ENCODE measurements at regions not wholly inside any gene's neighbourhood (a gene's known extent, or its start where the extent isn't known, plus 50 kb on each side); places are given as distances from the start of the nearest gene placed in this dataset.

DNA sequence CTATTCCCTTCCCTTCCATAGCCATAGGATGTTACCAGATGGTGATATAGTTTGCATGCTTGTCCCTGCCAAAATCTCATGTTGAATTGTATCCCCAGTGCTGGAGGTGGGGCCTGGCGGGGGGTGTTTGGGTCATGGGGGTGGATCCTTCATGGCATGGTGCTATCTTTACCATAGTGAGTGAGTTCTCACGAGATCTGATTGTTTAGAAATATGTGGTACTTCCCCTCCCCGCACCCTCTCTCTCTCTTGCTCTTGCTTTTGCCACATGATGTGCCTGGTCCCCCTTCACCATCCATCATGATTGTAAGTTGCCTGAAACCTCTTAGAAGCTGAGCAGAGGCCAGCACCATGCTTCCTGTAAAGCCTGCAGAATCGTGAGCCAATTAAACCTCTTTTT, 181.3 kb downstream of the CAND1 start:
- whole genome bisulfite sequencing = 77% methylated on average over 4 of the region's 4 CpGs
- no peaks in the 10 kb centered on the region for H3K4me1 ChIP-seq (replicated peaks)
- DNase-seq (ENCODE audit: low spot score) = no peak
- H3K4me3 ChIP-seq = no peak overlapping the region
- intact Hi-C loops (cut with DNase I) = no loop called here
- H3K27ac ChIP-seq = no peak overlapping the region
- no peak for TF ChIP-seq POLR2A (IDR thresholded peaks at IDR 0.05)
- TF ChIP-seq, protein P1, sequence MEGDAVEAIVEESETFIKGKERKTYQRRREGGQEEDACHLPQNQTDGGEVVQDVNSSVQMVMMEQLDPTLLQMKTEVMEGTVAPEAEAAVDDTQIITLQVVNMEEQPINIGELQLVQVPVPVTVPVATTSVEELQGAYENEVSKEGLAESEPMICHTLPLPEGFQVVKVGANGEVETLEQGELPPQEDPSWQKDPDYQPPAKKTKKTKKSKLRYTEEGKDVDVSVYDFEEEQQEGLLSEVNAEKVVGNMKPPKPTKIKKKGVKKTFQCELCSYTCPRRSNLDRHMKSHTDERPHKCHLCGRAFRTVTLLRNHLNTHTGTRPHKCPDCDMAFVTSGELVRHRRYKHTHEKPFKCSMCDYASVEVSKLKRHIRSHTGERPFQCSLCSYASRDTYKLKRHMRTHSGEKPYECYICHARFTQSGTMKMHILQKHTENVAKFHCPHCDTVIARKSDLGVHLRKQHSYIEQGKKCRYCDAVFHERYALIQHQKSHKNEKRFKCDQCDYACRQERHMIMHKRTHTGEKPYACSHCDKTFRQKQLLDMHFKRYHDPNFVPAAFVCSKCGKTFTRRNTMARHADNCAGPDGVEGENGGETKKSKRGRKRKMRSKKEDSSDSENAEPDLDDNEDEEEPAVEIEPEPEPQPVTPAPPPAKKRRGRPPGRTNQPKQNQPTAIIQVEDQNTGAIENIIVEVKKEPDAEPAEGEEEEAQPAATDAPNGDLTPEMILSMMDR (IDR thresholded peaks at IDR 0.05) = no peak
- no peaks in the 10 kb centered on the region for H3K9me3 ChIP-seq
- H3K27me3 ChIP-seq (replicated peaks; ENCODE audit: insufficient read depth) = no peaks in the 10 kb centered on the region
- H3K36me3 ChIP-seq = no peaks in the 10 kb centered on the region

- WGBS = 39% methylated on average over 4 of the region's 4 CpGs
- Histone ChIP-seq H3K4me3 (no peak overlapping the region), H3K27ac (no peak overlapping the region), H3K27me3 (replicated peaks; ENCODE audit: insufficient read depth) (no peaks in the 10 kb centered on the region), H3K4me1 (replicated peaks) (no peaks in the 10 kb centered on the region), H3K9me3 (no peaks in the 10 kb centered on the region), H3K36me3 (no peaks in the 10 kb centered on the region)
- no peak for DNase-seq (ENCODE audit: low spot score)
- intact Hi-C loops (cut with DNase I) = no loop called here
- TF ChIP-seq, protein P1 (IDR thresholded peaks at IDR 0.05) = no peak
- TF ChIP-seq POLR2A (IDR thresholded peaks at IDR 0.05) = no peak
- TF ChIP-seq POLR2AphosphoS5 (IDR thresholded peaks at IDR 0.05) = no peak
Measured at GRCh38 chr12:67451206-67451605, 182.0 kb downstream of the CAND1 start.

DNA sequence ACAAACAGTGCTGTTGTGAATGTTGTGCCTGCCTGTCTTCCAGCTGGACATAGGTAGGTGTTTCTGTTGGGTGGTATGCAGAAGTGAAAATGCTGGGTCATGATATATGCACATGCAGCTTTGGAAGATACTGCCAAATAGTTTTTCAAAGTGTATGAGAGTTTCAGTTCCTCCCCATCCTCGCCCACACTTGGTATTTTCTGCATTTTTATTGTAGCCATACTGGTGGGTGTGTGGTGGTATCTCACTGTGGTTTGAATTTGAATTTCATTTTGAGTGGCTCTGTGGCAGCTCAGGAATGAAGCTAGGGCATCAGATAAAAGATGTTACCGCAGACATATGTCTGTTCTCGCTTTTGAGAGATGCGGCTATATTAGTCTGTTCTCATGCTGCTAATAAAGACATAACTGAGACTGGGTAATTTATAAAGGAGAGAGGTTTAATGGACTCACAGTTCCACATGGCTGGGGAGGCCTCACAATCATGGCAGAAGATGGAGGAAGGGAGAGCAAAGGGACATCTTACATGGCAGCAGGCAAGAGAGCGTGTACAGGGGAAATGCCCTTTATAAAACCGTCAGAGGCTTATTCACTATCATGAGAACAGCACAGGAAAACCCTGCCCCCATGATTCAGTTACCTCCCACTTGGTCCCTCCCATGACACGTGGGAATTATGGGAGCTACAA, 183.1 kb downstream of the CAND1 start:
- no peaks in the 10 kb centered on the region for H3K4me1 ChIP-seq (replicated peaks)
- H3K27me3 ChIP-seq (replicated peaks; ENCODE audit: insufficient read depth) = no peaks in the 10 kb centered on the region
- H3K9me3 ChIP-seq = no peaks in the 10 kb centered on the region
- WGBS = 92% methylated on average over 7 of the region's 7 CpGs
- H3K36me3 ChIP-seq = no peaks in the 10 kb centered on the region
- no peak overlapping the region for H3K4me3 ChIP-seq
- intact Hi-C loops (cut with DNase I) = no loop called here
- no peak overlapping the region for H3K27ac ChIP-seq
- no peak for DNase-seq (ENCODE audit: low spot score)
- TF ChIP-seq, protein P1 (IDR thresholded peaks at IDR 0.05) = no peak
- TF ChIP-seq POLR2A (IDR thresholded peaks at IDR 0.05) (no peak), POLR2AphosphoS5 (IDR thresholded peaks at IDR 0.05) (no peak)

DNA sequence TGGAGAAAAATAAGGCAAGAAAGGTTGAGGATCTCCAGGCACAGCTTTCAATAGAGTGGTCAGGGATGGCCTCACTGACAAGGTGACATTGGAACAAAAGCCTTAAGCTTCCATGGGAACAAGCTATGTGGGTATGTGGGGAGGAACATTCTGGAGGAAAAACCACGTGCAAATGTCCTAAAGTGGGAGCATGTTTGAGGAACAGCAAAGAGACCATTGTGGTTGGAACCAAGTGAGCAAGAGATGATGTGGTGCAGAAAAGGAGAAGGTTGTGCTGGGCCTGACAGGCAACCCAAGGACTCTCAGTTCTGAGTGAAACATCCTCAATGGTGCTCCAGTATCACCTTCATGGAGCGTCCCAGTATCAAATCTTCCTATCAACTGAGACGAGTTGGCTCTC, 184.0 kb downstream of the CAND1 start:
- no peak for DNase-seq (ENCODE audit: low spot score)
- no peak overlapping the region for H3K4me3 ChIP-seq
- no peaks in the 10 kb centered on the region for H3K36me3 ChIP-seq
- TF ChIP-seq POLR2A (IDR thresholded peaks at IDR 0.05) (no peak), POLR2AphosphoS5 (IDR thresholded peaks at IDR 0.05) (no peak)
- TF ChIP-seq, protein P1 (IDR thresholded peaks at IDR 0.05) = no peak
- intact Hi-C loops (cut with DNase I) = no loop called here
- WGBS = 93% methylated on average over 3 of the region's 3 CpGs
- H3K27me3 ChIP-seq (replicated peaks; ENCODE audit: insufficient read depth) = no peaks in the 10 kb centered on the region
- no peaks in the 10 kb centered on the region for H3K4me1 ChIP-seq (replicated peaks)
- no peak overlapping the region for H3K27ac ChIP-seq
- no peaks in the 10 kb centered on the region for H3K9me3 ChIP-seq

DNA sequence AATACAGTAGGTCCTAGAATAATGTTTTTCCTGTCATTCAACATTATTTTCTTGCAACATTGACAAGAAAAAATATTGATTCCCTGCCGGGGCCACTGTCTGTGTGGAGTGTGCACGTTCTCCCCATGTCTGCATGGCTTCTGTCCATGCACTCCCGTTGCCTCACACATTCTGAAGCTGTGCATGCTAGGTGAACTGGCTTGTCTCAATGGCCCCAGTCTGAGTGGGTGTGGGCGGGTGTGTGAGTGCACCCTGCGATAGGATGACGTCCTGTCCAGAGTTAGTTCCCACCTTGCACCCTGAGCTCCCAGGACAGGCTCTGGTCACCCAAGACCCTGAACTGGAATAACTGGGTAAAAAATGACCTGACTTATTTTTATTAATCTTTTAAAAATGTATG, 186.1 kb downstream of the CAND1 start:
- TF ChIP-seq POLR2AphosphoS5 (IDR thresholded peaks at IDR 0.05) (no peak), POLR2A (IDR thresholded peaks at IDR 0.05) (no peak)
- TF ChIP-seq, protein P1 (IDR thresholded peaks at IDR 0.05) = no peak
- DNase-seq (ENCODE audit: low spot score) = no peak
- Histone ChIP-seq H3K36me3 (no peaks in the 10 kb centered on the region), H3K27ac (no peak overlapping the region), H3K4me1 (replicated peaks) (no peaks in the 10 kb centered on the region), H3K9me3 (no peaks in the 10 kb centered on the region), H3K4me3 (no peak overlapping the region), H3K27me3 (replicated peaks; ENCODE audit: insufficient read depth) (no peaks in the 10 kb centered on the region)
- intact Hi-C loops (cut with DNase I) = no loop called here
- WGBS = 85% methylated on average over 6 of the region's 6 CpGs
